ENCODE measurements at regions not wholly inside any gene's neighbourhood (a gene's known extent, or its start where the extent isn't known, plus 50 kb on each side); places are given as distances from the start of the nearest gene placed in this dataset.
"Not testable (repeated sequence)": the region's sequence is repeated elsewhere in the genome, so short reads cannot be mapped to it uniquely, and the experiment has no call there.

GRCh38 chrY:7302306-7302705 is 390.8 kb upstream of the AMELY start:
- no peak for DNase-seq

- DNase-seq, result peak; percentile 15
These were observed 388.4 kb upstream of the AMELY start for GRCh38 chrY:7299960-7300359.

GRCh38 chrY:7292113-7292512 is 380.6 kb upstream of the AMELY start:
- no peak for DNase-seq

- peak; percentile 56 for DNase-seq
These were observed 378.6 kb upstream of the AMELY start for GRCh38 chrY:7289889-7290833.

GRCh38 chrY:7288611-7289010 is 377.1 kb upstream of the AMELY start:
- DNase-seq, result no peak

- DNase-seq, result not testable (repeated sequence)
These were observed 376.4 kb upstream of the AMELY start for GRCh38 chrY:7287963-7288362.

GRCh38 chrY:7285388-7285787 is 373.8 kb upstream of the AMELY start:
- DNase-seq, result no peak

GRCh38 chrY:7283001-7283400 is 371.4 kb upstream of the AMELY start:
- peak; percentile 44 for DNase-seq

- peak; percentile 61 for DNase-seq
These were observed 368.7 kb upstream of the AMELY start for GRCh38 chrY:7280151-7280740.

- no peak for DNase-seq
These were observed 364.2 kb upstream of the AMELY start for GRCh38 chrY:7275751-7276150.

- no peak for DNase-seq
These were observed 363.5 kb upstream of the AMELY start for GRCh38 chrY:7275014-7275413.

GRCh38 chrY:7274369-7274913 is 362.9 kb upstream of the AMELY start:
- DNase-seq, result no peak

- peak; percentile 94 for DNase-seq
These were observed 362.1 kb upstream of the AMELY start for GRCh38 chrY:7273587-7274203.

- DNase-seq, result peak; percentile 66
These were observed 361.1 kb upstream of the AMELY start for GRCh38 chrY:7272556-7273195.

GRCh38 chrY:7263773-7264172 is 352.2 kb upstream of the AMELY start:
- peak; percentile 37 for DNase-seq

GRCh38 chrY:7262531-7262930 is 351.0 kb upstream of the AMELY start:
- DNase-seq, result no peak

- DNase-seq, result no peak
These were observed 349.7 kb upstream of the AMELY start for GRCh38 chrY:7261254-7261653.

GRCh38 chrY:7240101-7240500 is 328.5 kb upstream of the AMELY start:
- DNase-seq, result peak; percentile 86

GRCh38 chrY:7211971-7212370 is 300.4 kb upstream of the AMELY start:
- DNase-seq, result no peak

- DNase-seq, result no peak
These were observed 292.9 kb upstream of the AMELY start for GRCh38 chrY:7204456-7204855.

- DNase-seq, result no peak
These were observed 271.0 kb upstream of the AMELY start for GRCh38 chrY:7182591-7182990.

GRCh38 chrY:7177631-7178030 is 266.1 kb upstream of the AMELY start:
- DNase-seq, result no peak

GRCh38 chrY:7169475-7169874 is 257.9 kb upstream of the AMELY start:
- no peak for DNase-seq

Measured in CD4-positive, alpha-beta T cell treated with Interleukin-21 for 1 hour (primary cell).